ENCODE measurements at regions not wholly inside any gene's neighbourhood (a gene's known extent, or its start where the extent isn't known, plus 50 kb on each side); places are given as distances from the start of the nearest gene placed in this dataset.

GRCh38 chr22:48186146-48186790 lies 1423.8 kb downstream of the TBC1D22A start:
- peaks cover 20 to 24% of the 10 kb centered on the region in 2 donors for H3K27me3 Mint-ChIP-seq (ENCODE audit: low read depth in 2 of 2)
- H3K36me3 Mint-ChIP-seq, result peaks cover 6% of the 10 kb centered on the region
- peaks cover 0 to under 1% of the 10 kb centered on the region in 2 donors for H3K9me3 Mint-ChIP-seq
- intact Hi-C loops (cut with micrococcal nuclease), result loop anchor here (5.0 kb wide), 2 partner anchors 56 to 89 kb away; no protein-coding TSS in a partner anchor
- H3K4me1 Mint-ChIP-seq, result peaks cover 43 to 48% of the 10 kb centered on the region in 2 donors
- Histone ChIP-seq H3K4me1 (ENCODE audit: control insufficient read depth, insufficient read depth, low read length) (peaks cover 29% of the 10 kb centered on the region), H3K36me3 (ENCODE audit: control insufficient read depth, insufficient read depth, low read length) (no peaks in the 10 kb centered on the region), H3K4me3 (ENCODE audit: low read length) (no peak overlapping the region), H3K27me3 (ENCODE audit: control insufficient read depth, insufficient read depth, low read length) (no peaks in the 10 kb centered on the region), H3K27ac (ENCODE audit: low read length) (no peak overlapping the region), H3K9me3 (ENCODE audit: control insufficient read depth, insufficient read depth, low read length) (peaks cover 3% of the 10 kb centered on the region)
- no peak for TF ChIP-seq CTCF (IDR thresholded peaks at IDR 0.05)
- H3K27ac Mint-ChIP-seq, result peak overlapping the region in 1 of 2 donors; percentile 23
- no peak for ATAC-seq
- H3K4me3 Mint-ChIP-seq, result no peak overlapping the region
- DNase-seq, result no peak
- WGBS (ENCODE audit: insufficient coverage), result 85% methylated on average over 10 of the region's 10 CpGs

- H3K4me1 Mint-ChIP-seq, result peaks cover 43 to 48% of the 10 kb centered on the region in 2 donors
- peak overlapping the region in 1 of 2 donors; percentile 23 for H3K27ac Mint-ChIP-seq
- H3K36me3 ChIP-seq (ENCODE audit: control insufficient read depth, insufficient read depth, low read length), result no peaks in the 10 kb centered on the region
- H3K4me1 ChIP-seq (ENCODE audit: control insufficient read depth, insufficient read depth, low read length), result peaks cover 29% of the 10 kb centered on the region
- peak; percentile 72 to 82 (median 77) for ATAC-seq
- no peak for TF ChIP-seq CTCF (IDR thresholded peaks at IDR 0.05)
- no peak overlapping the region for H3K4me3 Mint-ChIP-seq
- H3K4me3 ChIP-seq (ENCODE audit: low read length), result no peak overlapping the region
- no peaks in the 10 kb centered on the region for H3K9me3 ChIP-seq (ENCODE audit: control insufficient read depth, insufficient read depth, low read length)
- no peaks in the 10 kb centered on the region for H3K36me3 Mint-ChIP-seq
- H3K27me3 Mint-ChIP-seq (ENCODE audit: low read depth in 2 of 2), result peaks cover 16 to 21% of the 10 kb centered on the region in 2 donors
- no peaks in the 10 kb centered on the region for H3K9me3 Mint-ChIP-seq
- intact Hi-C loops (cut with micrococcal nuclease), result loop anchor here (5.0 kb wide), 2 partner anchors 57 to 88 kb away; no protein-coding TSS in a partner anchor
- H3K27me3 ChIP-seq (ENCODE audit: control insufficient read depth, insufficient read depth, low read length), result no peaks in the 10 kb centered on the region
- WGBS (ENCODE audit: insufficient coverage), result 61% methylated on average over 20 of the region's 20 CpGs
- no peak overlapping the region for H3K27ac ChIP-seq (ENCODE audit: low read length)
- DNase-seq, result peak in 1 of 2 donors; percentile 58
These were observed 1422.9 kb downstream of the TBC1D22A start for GRCh38 chr22:48185071-48186055.

GRCh38 chr22:48182846-48183805 lies 1420.7 kb downstream of the TBC1D22A start:
- intact Hi-C loops (cut with micrococcal nuclease), result no loop called here
- Mint-ChIP-seq H3K27ac (no peak overlapping the region), H3K4me1 (peaks cover 31 to 36% of the 10 kb centered on the region in 2 donors), H3K9me3 (no peaks in the 10 kb centered on the region), H3K4me3 (no peak overlapping the region), H3K36me3 (no peaks in the 10 kb centered on the region), H3K27me3 (ENCODE audit: low read depth in 2 of 2) (peaks cover 21 to 23% of the 10 kb centered on the region in 2 donors)
- ATAC-seq (no peak), DNase-seq (no peak)
- Histone ChIP-seq H3K36me3 (ENCODE audit: control insufficient read depth, insufficient read depth, low read length) (no peaks in the 10 kb centered on the region), H3K9me3 (ENCODE audit: control insufficient read depth, insufficient read depth, low read length) (no peaks in the 10 kb centered on the region), H3K27ac (ENCODE audit: low read length) (no peak overlapping the region), H3K4me3 (ENCODE audit: low read length) (no peak overlapping the region), H3K27me3 (ENCODE audit: control insufficient read depth, insufficient read depth, low read length) (no peaks in the 10 kb centered on the region), H3K4me1 (ENCODE audit: control insufficient read depth, insufficient read depth, low read length) (peaks cover 25% of the 10 kb centered on the region)
- 92% methylated on average over 25 of the region's 25 CpGs for WGBS (ENCODE audit: insufficient coverage)
- no peak for TF ChIP-seq CTCF (IDR thresholded peaks at IDR 0.05)
